NCI-H128 (cell line): ENCODE measurements at regions not wholly inside any gene's neighbourhood (a gene's known extent, or its start where the extent isn't known, plus 50 kb on each side); places are given as distances from the start of the nearest gene placed in this dataset.
A peak's percentile ranks its signal among the peaks of the same experiment; 100 is the strongest.
"Not testable (repeated sequence)": the region's sequence is repeated elsewhere in the genome, so short reads cannot be mapped to it uniquely, and the experiment has no call there.

Source experiments
- DNase-seq: peaks from one replicate; lab custom pipeline; 2025; ENCODE audit not compliant: unreplicated experiment; lab: John Stamatoyannopoulos, UW

DNA sequence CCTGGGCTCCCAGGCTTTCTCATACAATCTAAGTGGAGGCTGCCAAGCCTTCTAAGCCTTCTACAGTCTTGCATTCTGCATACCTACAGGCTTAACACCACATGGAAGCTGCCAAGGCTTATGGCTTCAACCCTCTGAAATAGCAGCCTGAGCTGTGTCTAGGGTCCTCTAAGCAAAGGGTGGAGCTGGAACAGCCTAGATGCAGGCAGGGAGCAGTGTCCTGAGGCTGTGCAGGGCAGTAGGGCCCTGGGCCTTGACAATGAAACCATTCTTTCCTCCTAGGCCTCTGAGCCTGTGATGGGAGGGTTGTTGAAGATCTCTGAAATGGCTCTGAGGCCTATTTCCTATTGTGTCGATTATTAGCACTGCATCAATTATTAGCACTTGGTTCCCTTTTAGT, 150.9 kb upstream of the GRK3 start:
- DNase-seq, result no peak

GRCh38 chr22:25415731-25416130, 148.7 kb upstream of the GRK3 start:
- DNase-seq, result not testable (repeated sequence)

- DNase-seq, result not testable (repeated sequence)
Observed at GRCh38 chr22:25417826-25418225, 146.6 kb upstream of the GRK3 start.

DNA sequence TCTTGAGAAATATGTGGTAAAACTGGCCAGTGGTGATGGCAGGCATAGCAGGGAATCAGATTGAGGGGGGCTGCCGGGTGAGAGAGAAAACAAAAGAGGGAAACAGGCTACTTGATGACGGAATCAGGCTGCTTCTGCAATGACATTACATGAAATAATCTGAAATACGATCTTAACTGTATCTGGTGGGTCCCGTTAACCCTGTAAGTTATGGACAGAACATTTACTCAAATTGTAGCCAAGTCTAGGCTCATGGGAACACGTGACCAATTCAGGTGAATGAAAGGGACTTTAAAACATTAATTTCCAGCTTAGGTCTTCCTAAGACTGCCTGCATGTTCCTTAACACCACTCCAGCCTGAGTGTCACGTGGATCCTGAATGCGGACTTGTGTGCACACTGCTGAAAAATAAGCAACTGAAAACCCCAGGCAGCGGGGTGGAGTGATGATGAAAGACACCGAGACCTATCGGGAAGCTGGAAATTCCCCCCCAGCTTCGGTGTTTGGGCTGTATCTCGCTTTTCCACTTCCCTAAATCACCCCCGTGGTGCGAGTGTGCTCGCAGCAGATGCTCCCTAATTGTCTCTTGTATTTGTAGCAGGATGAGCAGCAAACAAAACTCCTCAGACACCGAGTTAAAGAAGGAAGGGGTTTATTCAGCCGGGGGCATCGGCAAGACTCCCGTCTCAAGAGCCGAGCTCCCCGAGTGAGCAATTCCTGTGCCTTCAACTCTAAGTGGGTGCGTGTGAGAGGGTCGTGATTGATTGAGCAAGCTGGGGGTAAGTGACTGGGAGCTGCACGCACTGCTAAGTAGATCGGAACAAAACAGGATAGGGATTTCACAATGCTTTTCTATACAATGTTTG, 145.0 kb upstream of the GRK3 start:
- DNase-seq, result no peak

DNA sequence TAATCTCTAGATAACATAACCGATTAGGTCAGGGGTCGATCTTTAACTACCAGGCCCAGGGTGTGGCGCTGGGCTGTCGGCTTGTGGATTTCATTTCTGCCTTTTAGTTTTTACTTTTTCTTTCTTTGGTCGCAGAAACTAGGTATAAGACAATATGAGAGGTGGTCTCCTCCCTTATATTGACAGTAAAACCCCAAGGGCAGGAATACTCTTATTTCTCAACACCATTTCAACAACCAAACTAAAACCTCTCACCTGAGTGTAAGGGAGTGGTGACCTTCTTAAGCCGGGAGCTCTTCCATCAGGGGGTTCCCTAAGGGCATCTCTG, 144.4 kb upstream of the GRK3 start:
- not testable (repeated sequence) for DNase-seq

- no peak for DNase-seq
Observed at GRCh38 chr22:25420471-25420924, 144.0 kb upstream of the GRK3 start.

DNA sequence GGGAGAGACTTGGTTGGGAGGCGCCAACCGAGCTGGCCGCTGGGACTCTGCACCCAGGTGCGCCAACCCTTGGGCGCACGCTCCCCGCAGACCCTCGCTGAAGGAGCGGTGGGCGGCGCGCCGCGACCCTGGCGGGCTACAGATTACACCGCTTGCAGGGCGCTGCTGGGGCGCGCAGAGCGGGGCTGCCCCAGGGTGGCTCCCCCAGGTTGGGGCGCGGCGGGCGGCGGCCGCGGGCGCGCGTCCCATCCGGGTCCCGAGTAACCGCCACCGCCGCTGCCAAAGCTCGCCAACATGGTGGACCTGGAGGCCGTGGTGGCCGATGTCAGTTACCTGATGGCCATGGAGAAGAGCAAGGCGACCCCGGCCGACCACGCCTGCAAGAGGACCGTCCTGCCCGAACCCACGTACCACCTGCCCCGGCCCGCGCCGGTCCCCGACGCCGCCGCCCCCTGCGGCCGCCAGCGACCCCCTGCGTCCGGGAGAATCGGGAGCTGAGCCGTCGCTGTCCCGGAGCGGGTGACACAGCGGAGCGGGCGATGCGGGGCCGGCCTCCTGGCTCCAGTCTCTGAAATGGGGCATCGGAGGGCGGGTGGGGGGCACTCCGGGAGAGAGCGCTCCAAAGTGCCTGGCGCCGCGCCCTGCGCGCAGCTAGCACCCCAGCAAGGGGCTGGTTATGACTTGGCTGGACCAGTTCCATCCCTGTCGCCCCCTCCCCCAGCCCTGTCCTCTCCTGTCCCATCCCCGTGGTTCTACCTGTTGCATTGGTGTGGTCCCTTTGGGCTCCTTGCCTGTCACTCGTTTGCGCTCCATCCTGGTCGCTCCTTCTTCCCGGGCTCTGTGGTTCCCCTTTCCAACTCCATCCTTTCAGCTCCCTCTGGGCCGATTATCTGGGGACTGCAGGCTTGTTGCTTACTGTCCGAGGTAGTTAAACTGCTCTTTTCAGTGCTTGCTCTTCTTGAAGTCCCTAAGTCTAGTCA, 143.3 kb upstream of the GRK3 start:
- DNase-seq, result no peak

GRCh38 chr22:25426530-25427308, 137.8 kb upstream of the GRK3 start:
- DNase-seq, result not testable (repeated sequence)

GRCh38 chr22:25431637-25432342, 132.7 kb upstream of the GRK3 start:
- DNase-seq, result not testable (repeated sequence)

GRCh38 chr22:25433381-25433970, 131.0 kb upstream of the GRK3 start:
- DNase-seq, result not testable (repeated sequence)

DNA sequence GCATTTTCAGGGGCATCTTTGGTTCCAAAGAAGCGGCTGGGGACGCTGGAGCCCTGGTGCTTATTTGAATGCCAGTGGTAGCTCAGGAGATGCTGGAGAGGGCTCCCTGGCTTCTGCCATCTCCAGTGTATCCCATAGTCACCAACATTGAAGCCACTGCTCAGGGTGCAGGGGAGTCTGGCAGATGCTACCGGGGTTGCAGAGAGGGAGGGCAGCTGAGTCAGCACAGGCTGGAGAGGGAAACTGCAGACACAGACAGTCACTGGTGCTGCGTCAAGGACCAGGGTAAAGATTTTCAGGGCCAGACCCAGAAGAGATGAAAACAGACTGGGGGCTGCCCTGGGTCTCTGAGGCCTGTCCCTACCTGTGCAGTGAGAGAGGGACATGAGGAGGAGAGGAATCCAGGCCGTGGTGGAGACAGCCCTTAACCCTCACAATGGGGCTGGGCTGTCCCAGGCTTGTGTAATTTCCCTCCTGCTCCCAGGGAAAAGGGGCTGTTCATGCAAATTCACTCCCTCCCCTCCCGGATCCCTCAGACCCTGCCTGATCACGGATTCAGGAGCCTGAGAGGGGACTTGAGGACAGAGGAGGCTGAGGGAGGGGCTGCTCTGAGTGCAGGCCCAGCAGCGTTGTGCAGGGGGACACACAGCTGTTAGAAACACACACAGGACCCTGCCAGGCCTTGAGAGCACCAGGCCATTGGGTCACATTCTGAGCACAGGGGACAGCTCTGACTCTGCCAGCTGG, 126.9 kb upstream of the GRK3 start:
- no peak for DNase-seq

DNA sequence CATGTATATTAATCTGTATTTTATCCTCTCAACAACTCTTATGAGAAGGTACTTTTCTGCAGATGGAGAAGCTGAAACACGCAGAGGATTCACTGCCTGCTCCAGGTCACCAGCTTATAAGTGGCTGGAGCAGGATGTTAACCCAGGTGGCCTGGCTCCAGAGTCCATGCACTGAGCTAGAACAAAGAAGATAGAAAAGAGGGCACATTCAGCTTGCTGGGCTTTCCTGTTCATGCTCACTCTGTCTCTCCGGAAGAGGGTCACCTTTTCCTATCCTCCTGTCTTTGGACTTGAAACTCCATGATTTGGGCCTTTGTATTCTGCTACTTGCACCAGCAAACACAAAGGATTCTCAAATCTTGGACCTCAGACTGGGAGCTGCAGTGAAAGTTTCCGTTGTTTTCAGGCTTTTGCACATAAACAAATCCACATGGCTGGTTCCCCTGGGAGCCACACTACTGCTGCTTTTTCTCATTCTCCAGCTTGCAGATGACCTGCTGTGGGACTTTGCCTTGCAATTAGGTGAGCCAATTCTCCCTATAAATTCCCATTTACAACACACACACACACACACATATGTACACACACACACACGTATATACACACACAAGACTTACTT, 117.3 kb upstream of the GRK3 start:
- no peak for DNase-seq

DNA sequence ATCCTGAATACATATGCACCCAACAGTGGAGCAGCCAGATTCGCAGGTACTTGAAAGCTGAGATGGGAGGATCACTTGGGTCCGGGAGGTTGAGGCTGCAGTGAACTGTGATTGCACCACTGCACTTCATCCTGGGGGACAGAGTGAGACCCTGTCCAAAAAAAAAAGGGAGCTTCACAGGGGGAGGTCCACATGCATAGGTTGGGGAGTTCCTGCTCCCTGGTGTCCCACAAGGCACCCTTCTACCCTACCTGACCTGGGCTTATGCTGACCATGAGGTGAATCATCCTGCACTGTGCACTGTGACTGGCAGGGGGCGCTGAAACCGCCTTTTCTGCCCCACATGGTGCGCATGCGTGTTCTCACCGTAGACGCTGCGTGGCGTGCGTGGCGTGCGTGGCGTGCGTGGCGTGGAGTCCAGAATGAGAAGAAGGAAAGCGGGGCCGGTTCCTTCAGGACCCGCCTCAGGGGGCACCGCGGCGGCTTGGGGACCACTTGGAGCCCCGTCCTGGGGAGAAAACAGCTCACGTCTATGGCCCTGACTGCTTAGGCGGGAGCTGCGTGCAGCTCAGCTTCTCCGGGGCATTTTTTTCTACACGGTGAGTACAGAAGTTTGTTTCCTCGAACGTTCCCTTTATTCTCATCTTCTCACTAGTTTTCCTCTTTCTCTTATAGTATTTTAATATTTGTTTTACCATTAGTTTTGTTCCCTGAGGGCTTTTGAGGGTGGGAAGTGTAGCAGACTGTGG, 116.6 kb upstream of the GRK3 start:
- DNase-seq, result peak; percentile 46

DNA sequence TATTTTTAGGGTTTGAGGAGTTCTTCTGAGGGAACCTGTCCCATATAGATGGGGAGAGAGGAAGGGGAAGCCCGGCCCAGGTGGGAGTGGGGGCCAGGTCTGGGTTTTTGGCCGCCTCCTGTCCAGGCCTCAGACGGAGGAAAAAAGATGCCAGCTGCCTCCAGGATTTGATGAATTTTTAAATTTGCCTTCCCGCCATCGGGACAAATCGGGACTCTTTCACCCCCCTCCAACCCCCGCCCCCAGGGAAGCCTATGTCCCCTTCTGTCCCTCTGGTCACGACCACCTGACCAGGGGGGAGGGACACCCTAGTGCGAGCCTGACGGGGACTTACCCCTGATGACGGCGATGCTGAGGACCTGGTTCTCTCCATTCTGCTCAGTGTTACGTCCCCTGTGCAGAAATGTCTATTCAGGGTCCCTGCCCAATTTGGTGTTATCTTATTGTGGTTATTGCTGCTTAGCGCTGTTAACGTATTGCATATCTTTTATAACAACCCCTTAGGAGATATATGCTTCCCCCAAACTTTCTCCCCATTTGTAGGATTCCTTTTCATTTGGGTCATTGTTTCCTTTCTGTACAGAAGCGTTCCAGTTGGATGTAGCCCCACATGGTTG, 115.9 kb upstream of the GRK3 start:
- DNase-seq, result no peak

DNA sequence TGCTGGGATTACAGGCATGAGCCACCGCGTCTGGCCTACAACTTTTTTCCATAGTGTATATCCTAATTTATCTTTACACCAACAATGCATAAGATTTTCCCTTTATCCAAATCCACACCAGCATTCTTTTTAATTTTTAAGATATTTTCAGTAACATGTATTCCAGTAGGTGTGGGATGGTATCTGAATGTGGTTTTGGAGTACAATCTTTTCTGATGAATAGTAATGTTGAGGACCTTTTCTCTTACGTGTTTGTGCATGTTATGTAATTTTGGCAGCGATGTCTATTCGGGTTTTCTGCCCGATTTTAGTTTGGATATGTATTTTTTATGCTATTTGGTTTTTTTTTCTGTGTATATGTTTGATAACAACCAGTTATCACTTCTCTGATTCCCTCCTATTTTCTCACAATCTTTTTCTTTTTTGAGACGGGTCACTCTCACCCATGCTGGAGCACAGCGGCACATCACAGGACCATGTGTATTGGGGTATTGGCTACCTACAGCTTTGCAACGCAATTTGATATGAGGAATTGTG, 114.6 kb upstream of the GRK3 start:
- DNase-seq, result no peak

GRCh38 chr22:25451480-25452114, 112.9 kb upstream of the GRK3 start:
- DNase-seq, result no peak

- no peak for DNase-seq
Observed at GRCh38 chr22:25452116-25452700, 112.3 kb upstream of the GRK3 start.
